Endothelial cell of umbilical vein (primary cell): ENCODE measurements at regions not wholly inside any gene's neighbourhood (a gene's known extent, or its start where the extent isn't known, plus 50 kb on each side); places are given as distances from the start of the nearest gene placed in this dataset.

Experiments
- BruUV-seq: library from RNA; stranded (reverse); fragments of 400-500 nt; replicated peaks from 2 replicates; lab custom pipeline; 2021; lab: Mats Ljungman, UMichigan
- CTCF ChIA-PET: fragments of 300-600, 350-600 bp; sonication (Branson Sonifier 250); formaldehyde crosslinking; loops from one replicate; lab custom pipeline; 2021; ENCODE audit warnings: antibody characterized with exemption, inconsistent platforms; lab: Charles Lee
- POLR2A ChIA-PET: fragments of 300-600, 350-600 bp; sonication (Branson Sonifier 250); formaldehyde crosslinking; loops from one replicate; lab custom pipeline; 2021; ENCODE audit warnings: antibody characterized with exemption, inconsistent platforms; lab: Charles Lee
- DNase-seq: peaks from one replicate; pipeline ENCODE4 v3.0.0-alpha.2; 2011; ENCODE audit warnings: low read depth, low spot score
- FAIRE-seq: peaks from 2 replicates; lab custom pipeline; 2011; peaks lifted over from hg19 to GRCh38; lab: Jason Lieb, UNC
- H2AFZ ChIP-seq: 2 replicates; pipeline ENCODE4 v1.6.0; 2012; ENCODE audit warnings: low read depth, low read length, control low read depth, inconsistent platforms
- H3K27ac ChIP-seq: 2 replicates; pipeline ENCODE4 v1.5.1; 2011; ENCODE audit warnings: low read depth, mild to moderate bottlenecking, control low read depth, low read length, moderate library complexity; ENCODE audit not compliant: insufficient read depth
- H3K27me3 ChIP-seq, 2 experiments: 2 replicates each; pipeline versions ENCODE4 v1.6.0 to v1.6.1; 2011; ENCODE audit warnings: low read length in 2 of 2, mixed read lengths in 1 of 2; ENCODE audit not compliant: control insufficient read depth in 2 of 2, insufficient read depth in 2 of 2
- H3K36me3 ChIP-seq, 2 experiments: 2 replicates in 1 of 2; 3 replicates in 1 of 2; pipeline ENCODE4 v1.5.1; 2011; ENCODE audit warnings: low read length in 2 of 2, mild to moderate bottlenecking in 1 of 2, moderate library complexity in 1 of 2; ENCODE audit not compliant: control insufficient read depth in 2 of 2, insufficient read depth in 2 of 2; ENCODE audit errors: extremely low read depth in 1 of 2
- H3K4me1 ChIP-seq: 3 replicates; pipeline ENCODE4 v1.5.1; 2011; ENCODE audit warnings: mild to moderate bottlenecking, low read length; ENCODE audit not compliant: control insufficient read depth, insufficient read depth; ENCODE audit errors: extremely low read depth
- H3K4me2 ChIP-seq: 2 replicates; pipeline ENCODE4 v1.6.1; 2011; ENCODE audit warnings: low read length, control low read depth, mixed read lengths; ENCODE audit not compliant: insufficient read depth
- H3K4me3 ChIP-seq, 3 experiments: fragments of 200-600 bp in 1 of 3; sonication (generic), shearing (Covaris generic) in 1 of 3; replicated peaks in 1 of 3; 2 replicates each; pipeline ENCODE4 v1.5.1; 2011 to 2016; ENCODE audit warnings: control low read depth in 3 of 3, low read length in 3 of 3, mild to moderate bottlenecking in 2 of 3, inconsistent platforms in 1 of 3, low read depth in 1 of 3, moderate library complexity in 1 of 3; ENCODE audit not compliant: insufficient read depth in 1 of 3
- H3K79me2 ChIP-seq: 2 replicates; pipeline ENCODE4 v1.6.0; 2012; ENCODE audit warnings: low read length, inconsistent platforms; ENCODE audit not compliant: control insufficient read depth, insufficient read depth
- H3K9ac ChIP-seq: replicated peaks from 2 replicates; pipeline ENCODE3; 2011; ENCODE audit warnings: low read length, control low read depth; ENCODE audit not compliant: insufficient read depth; ENCODE audit errors: extremely low read depth
- H3K9me1 ChIP-seq: replicated peaks from 3 replicates; pipeline ENCODE4 v1.6.0; 2011; ENCODE audit warnings: mild to moderate bottlenecking, low read length; ENCODE audit not compliant: control insufficient read depth, insufficient read depth; ENCODE audit errors: extremely low read depth
- H3K9me3 ChIP-seq: replicated peaks from 2 replicates; pipeline ENCODE4 v1.5.1; 2012; ENCODE audit warnings: low read length, inconsistent platforms; ENCODE audit not compliant: control insufficient read depth, insufficient read depth
- H4K20me1 ChIP-seq: replicated peaks from 2 replicates; pipeline ENCODE3; 2011; ENCODE audit warnings: mild to moderate bottlenecking, low read length; ENCODE audit not compliant: control insufficient read depth, insufficient read depth; ENCODE audit errors: extremely low read depth
- EZH2 ChIP-seq: IDR thresholded peaks from 2 replicates; pipeline ENCODE4 v1.6.1; 2012; ENCODE audit warnings: borderline replicate concordance, low read depth, mild to moderate bottlenecking, moderate library complexity, low read length, inconsistent platforms; ENCODE audit not compliant: severe bottlenecking
- FOS ChIP-seq: IDR thresholded peaks from 2 replicates; pipeline ENCODE4 v1.6.1; 2011; ENCODE audit warnings: mild to moderate bottlenecking, low read length, moderate library complexity, borderline replicate concordance; ENCODE audit not compliant: insufficient read depth
- GATA2 ChIP-seq: IDR thresholded peaks from 2 replicates; pipeline ENCODE4 v1.7.0; 2011; ENCODE audit warnings: low read depth, mild to moderate bottlenecking, moderate library complexity, mixed read lengths, low read length; ENCODE audit not compliant: insufficient read length, insufficient read depth
- JUN ChIP-seq: IDR thresholded peaks from 2 replicates; pipeline ENCODE4 v1.6.1; 2011; ENCODE audit warnings: borderline replicate concordance, low read depth; ENCODE audit not compliant: insufficient read length, insufficient read depth
- MYC ChIP-seq: IDR thresholded peaks from one replicate; pipeline ENCODE4 v1.6.1; 2011; ENCODE audit warnings: mild to moderate bottlenecking, low read depth, low read length
- POLR2A ChIP-seq: IDR thresholded peaks from 2 replicates; pipeline ENCODE4 v1.6.1; 2012; ENCODE audit warnings: low read depth, mild to moderate bottlenecking, control low read depth, low read length
- POLR2AphosphoS5 ChIP-seq: IDR thresholded peaks from 2 replicates; pipeline ENCODE4 v1.6.1; 2012; ENCODE audit warnings: low read depth, mild to moderate bottlenecking, control low read depth, low read length, moderate library complexity; ENCODE audit not compliant: insufficient read depth
- dilution Hi-C: fragments of 300-500 bp; cut with MboI; formaldehyde crosslinking; loops from one replicate; pipeline ENCODE4 v1.15.0; 2019; ENCODE audit warnings: low sequenced_read_pairs; ENCODE audit not compliant: extremely low pct_ligation_motif_present
- intact Hi-C: fragments of 100-400 bp; cut with micrococcal nuclease; formaldehyde crosslinking; loops from one replicate; pipeline ENCODE4 v1.10.0; 2022
- TF ChIP-seq, protein P1 (sequence below): IDR thresholded peaks from 2 replicates; pipeline ENCODE4 v1.6.1; 2011; ENCODE audit not compliant: insufficient read depth, insufficient read length
- TF ChIP-seq, protein P2 (sequence below), 2 donors: IDR thresholded peaks; 1 replicate in 1 of 2; 2 replicates in 1 of 2; pipeline ENCODE4 v1.5.1; 2011; ENCODE audit warnings: low read length in 2 of 2, mild to moderate bottlenecking in 2 of 2, moderate library complexity in 2 of 2, control low read depth in 1 of 2, inconsistent platforms in 1 of 2, low read depth in 1 of 2; ENCODE audit not compliant: insufficient read depth in 1 of 2; ENCODE audit errors: extremely low read depth in 1 of 2

- no peaks in the 10 kb centered on the region for H3K79me2 ChIP-seq
- CTCF ChIA-PET = no interaction called here
- no peak for TF ChIP-seq JUN
- TF ChIP-seq POLR2A = no peak
- no peak for TF ChIP-seq EZH2
- TF ChIP-seq FOS = no peak
- TF ChIP-seq POLR2AphosphoS5 = no peak
- TF ChIP-seq, protein P1, sequence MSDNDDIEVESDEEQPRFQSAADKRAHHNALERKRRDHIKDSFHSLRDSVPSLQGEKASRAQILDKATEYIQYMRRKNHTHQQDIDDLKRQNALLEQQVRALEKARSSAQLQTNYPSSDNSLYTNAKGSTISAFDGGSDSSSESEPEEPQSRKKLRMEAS = no peak
- TF ChIP-seq, protein P2, sequence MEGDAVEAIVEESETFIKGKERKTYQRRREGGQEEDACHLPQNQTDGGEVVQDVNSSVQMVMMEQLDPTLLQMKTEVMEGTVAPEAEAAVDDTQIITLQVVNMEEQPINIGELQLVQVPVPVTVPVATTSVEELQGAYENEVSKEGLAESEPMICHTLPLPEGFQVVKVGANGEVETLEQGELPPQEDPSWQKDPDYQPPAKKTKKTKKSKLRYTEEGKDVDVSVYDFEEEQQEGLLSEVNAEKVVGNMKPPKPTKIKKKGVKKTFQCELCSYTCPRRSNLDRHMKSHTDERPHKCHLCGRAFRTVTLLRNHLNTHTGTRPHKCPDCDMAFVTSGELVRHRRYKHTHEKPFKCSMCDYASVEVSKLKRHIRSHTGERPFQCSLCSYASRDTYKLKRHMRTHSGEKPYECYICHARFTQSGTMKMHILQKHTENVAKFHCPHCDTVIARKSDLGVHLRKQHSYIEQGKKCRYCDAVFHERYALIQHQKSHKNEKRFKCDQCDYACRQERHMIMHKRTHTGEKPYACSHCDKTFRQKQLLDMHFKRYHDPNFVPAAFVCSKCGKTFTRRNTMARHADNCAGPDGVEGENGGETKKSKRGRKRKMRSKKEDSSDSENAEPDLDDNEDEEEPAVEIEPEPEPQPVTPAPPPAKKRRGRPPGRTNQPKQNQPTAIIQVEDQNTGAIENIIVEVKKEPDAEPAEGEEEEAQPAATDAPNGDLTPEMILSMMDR (IDR thresholded peaks at IDR 0.05; ENCODE audit: extremely low read depth in 1 of 2, insufficient read depth in 1 of 2, low read depth in 1 of 2, low read length in 2 of 2) = no peak
- no peak for TF ChIP-seq GATA2
- TF ChIP-seq MYC = no peak
- dilution Hi-C loops (no loop called here), intact Hi-C loops (no loop called here)
- H4K20me1 ChIP-seq = no peaks in the 10 kb centered on the region
- no peak overlapping the region for H3K4me3 ChIP-seq
- DNase-seq = no peak
- H3K4me2 ChIP-seq = no peak overlapping the region
- H3K9me1 ChIP-seq = no peaks in the 10 kb centered on the region
- POLR2A ChIA-PET = no interaction called here
- no TSS peak for BruUV-seq
- no peak overlapping the region for H2AFZ ChIP-seq
- H3K4me1 ChIP-seq = no peaks in the 10 kb centered on the region
- no peak overlapping the region for H3K9ac ChIP-seq
- H3K9me3 ChIP-seq = peaks cover 6% of the 10 kb centered on the region
- no peak for FAIRE-seq
- H3K27ac ChIP-seq = no peak overlapping the region
- H3K27me3 ChIP-seq = no peaks in the 10 kb centered on the region
- H3K36me3 ChIP-seq = no peaks in the 10 kb centered on the region
These were observed 1337.2 kb downstream of the TBC1D22A start for GRCh38 chr22:48099671-48100070.
